ENCODE measurements at regions not wholly inside any gene's neighbourhood (a gene's known extent, or its start where the extent isn't known, plus 50 kb on each side); places are given as distances from the start of the nearest gene placed in this dataset.

DNA sequence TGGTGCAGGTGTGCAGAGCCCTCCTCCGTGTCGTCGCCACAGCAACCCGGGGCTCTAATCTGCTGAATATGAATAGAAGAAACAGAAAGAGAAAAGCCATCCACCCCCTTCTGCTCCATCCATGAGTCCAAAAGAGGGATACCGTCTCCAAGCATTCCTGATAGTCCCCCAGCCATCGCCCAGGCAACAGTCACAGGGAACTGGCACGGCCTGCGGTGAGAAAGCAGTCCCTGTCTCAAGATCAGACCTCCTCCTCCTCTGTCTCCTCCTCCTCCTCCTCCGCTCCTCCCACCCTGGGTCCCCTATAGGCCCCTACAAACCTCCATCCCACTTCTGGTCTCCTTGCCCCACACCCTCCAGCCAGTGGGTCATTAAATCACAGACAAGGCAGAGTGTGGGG, 308.1 kb upstream of the MPDZ start:
- H2BK120ac ChIP-seq (ENCODE audit: low read depth, low read length, poor library complexity, severe bottlenecking) = no peak overlapping the region
- H2BK15ac ChIP-seq (ENCODE audit: low read depth, low read length) = no peak overlapping the region
- H3K9me3 Mint-ChIP-seq = no peaks in the 10 kb centered on the region
- no peaks in the 10 kb centered on the region for H4K20me1 ChIP-seq (ENCODE audit: control insufficient read depth, insufficient read depth, insufficient read length)
- H3K27me3 Mint-ChIP-seq (ENCODE audit: low read depth) = no peaks in the 10 kb centered on the region
- WGBS (ENCODE audit: extremely low coverage, insufficient read length, low lambda C conversion rate) = no CpG with 5 or more reads among the region's 9 CpGs
- H3K18ac ChIP-seq (ENCODE audit: insufficient read length, low read depth, low read length) = no peak overlapping the region
- no peaks in the 10 kb centered on the region for H3K79me2 ChIP-seq (ENCODE audit: insufficient read depth, low read length)
- no peak overlapping the region for H3K4me3 Mint-ChIP-seq
- H3K23ac ChIP-seq (ENCODE audit: insufficient read length, low read depth, low read length) = no peak overlapping the region
- no peaks in the 10 kb centered on the region for H3K27me3 ChIP-seq (ENCODE audit: insufficient read depth, low read length)
- H3K4me1 ChIP-seq (ENCODE audit: insufficient read depth, low read length) = peaks cover 5% of the 10 kb centered on the region; the same call in 1 of the 2 replicates
- H3K9me3 ChIP-seq (ENCODE audit: control insufficient read depth, low read depth, low read length) = no peaks in the 10 kb centered on the region
- H3K23me2 ChIP-seq (ENCODE audit: insufficient read length, low read depth, low read length, poor library complexity, severe bottlenecking) = no peaks in the 10 kb centered on the region
- no peak overlapping the region for H4K91ac ChIP-seq (ENCODE audit: insufficient read length, low read depth, low read length)
- H3K79me1 ChIP-seq (ENCODE audit: insufficient read depth, low read depth, low read length, poor library complexity, severe bottlenecking) = no peaks in the 10 kb centered on the region
- H2AK5ac ChIP-seq (ENCODE audit: insufficient read length, low read length) = no peak overlapping the region
- no peak overlapping the region for H2BK20ac ChIP-seq (ENCODE audit: low read depth, low read length, poor library complexity, severe bottlenecking)
- H3K9ac ChIP-seq (ENCODE audit: extremely low read depth, insufficient read length, low read length) = no peak overlapping the region
- H3K56ac ChIP-seq (ENCODE audit: insufficient read length, low read depth, low read length) = no peak overlapping the region
- H4K5ac ChIP-seq (ENCODE audit: insufficient read length, low read depth, low read length) = no peak overlapping the region
- no peak overlapping the region for H3T11ph ChIP-seq (ENCODE audit: low read length)
- H3K27ac ChIP-seq (ENCODE audit: insufficient read length, low read depth, low read length) = no peak overlapping the region
- H2AFZ ChIP-seq (ENCODE audit: low read length) = no peak overlapping the region
- H3K4me2 ChIP-seq (ENCODE audit: insufficient read depth, insufficient read length, low read length) = no peak overlapping the region
- H2BK12ac ChIP-seq (ENCODE audit: insufficient read length, low read depth, low read length) = no peak overlapping the region
- H3K4ac ChIP-seq (ENCODE audit: low read depth, low read length) = no peak overlapping the region
- peaks cover 5 to 15% of the 10 kb centered on the region in 2 experiments for H3K4me1 Mint-ChIP-seq
- peak; percentile 38 for DNase-seq
- no peak overlapping the region for H4K8ac ChIP-seq (replicated peaks; ENCODE audit: insufficient read length, low read depth, low read length)
- TF ChIP-seq, protein P1, sequence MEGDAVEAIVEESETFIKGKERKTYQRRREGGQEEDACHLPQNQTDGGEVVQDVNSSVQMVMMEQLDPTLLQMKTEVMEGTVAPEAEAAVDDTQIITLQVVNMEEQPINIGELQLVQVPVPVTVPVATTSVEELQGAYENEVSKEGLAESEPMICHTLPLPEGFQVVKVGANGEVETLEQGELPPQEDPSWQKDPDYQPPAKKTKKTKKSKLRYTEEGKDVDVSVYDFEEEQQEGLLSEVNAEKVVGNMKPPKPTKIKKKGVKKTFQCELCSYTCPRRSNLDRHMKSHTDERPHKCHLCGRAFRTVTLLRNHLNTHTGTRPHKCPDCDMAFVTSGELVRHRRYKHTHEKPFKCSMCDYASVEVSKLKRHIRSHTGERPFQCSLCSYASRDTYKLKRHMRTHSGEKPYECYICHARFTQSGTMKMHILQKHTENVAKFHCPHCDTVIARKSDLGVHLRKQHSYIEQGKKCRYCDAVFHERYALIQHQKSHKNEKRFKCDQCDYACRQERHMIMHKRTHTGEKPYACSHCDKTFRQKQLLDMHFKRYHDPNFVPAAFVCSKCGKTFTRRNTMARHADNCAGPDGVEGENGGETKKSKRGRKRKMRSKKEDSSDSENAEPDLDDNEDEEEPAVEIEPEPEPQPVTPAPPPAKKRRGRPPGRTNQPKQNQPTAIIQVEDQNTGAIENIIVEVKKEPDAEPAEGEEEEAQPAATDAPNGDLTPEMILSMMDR (conservative IDR thresholded peaks at IDR 0.05) = no peak
- no peak overlapping the region for H2BK5ac ChIP-seq (ENCODE audit: insufficient read length, low read length)
- no peaks in the 10 kb centered on the region; a peak in 1 of 7 replicates for H3K36me3 Mint-ChIP-seq (ENCODE audit: insufficient read depth in 1 of 3, low read depth in 3 of 3)
- H3K27ac Mint-ChIP-seq = no peak overlapping the region
- no peak overlapping the region for H3K14ac ChIP-seq (ENCODE audit: insufficient read depth, low read length)
